ENCODE measurements at regions not wholly inside any gene's neighbourhood (a gene's known extent, or its start where the extent isn't known, plus 50 kb on each side); places are given as distances from the start of the nearest gene placed in this dataset.

GRCh38 chr16:16871196-16871595, 492.3 kb downstream of the NPIPA7 start:
- TF ChIP-seq EZH2 (IDR thresholded peaks at IDR 0.05; ENCODE audit: borderline replicate concordance, low read depth, low read length, severe bottlenecking) (no peak), CTCF (IDR thresholded peaks at IDR 0.05; ENCODE audit: borderline replicate concordance, extremely low read depth, low read length, poor library complexity, severe bottlenecking) (no peak)
- Histone ChIP-seq H3K9me3 (ENCODE audit: insufficient read depth, low read length, severe bottlenecking) (no peaks in the 10 kb centered on the region), H3K4me1 (ENCODE audit: insufficient read depth, low read length) (no peaks in the 10 kb centered on the region), H3K36me3 (ENCODE audit: insufficient read depth, low read length) (no peaks in the 10 kb centered on the region), H3K9ac (ENCODE audit: low read depth, low read length) (no peak overlapping the region), H3K4me2 (ENCODE audit: insufficient read depth, low read length) (no peak overlapping the region), H3K27me3 (ENCODE audit: insufficient read depth, low read length, poor library complexity) (peaks cover 3% of the 10 kb centered on the region), H3K27ac (ENCODE audit: low read length) (no peak overlapping the region), H4K20me1 (ENCODE audit: insufficient read depth, low read length) (no peaks in the 10 kb centered on the region), H3K79me2 (ENCODE audit: insufficient read depth, low read length) (no peaks in the 10 kb centered on the region), H2AFZ (ENCODE audit: low read depth, low read length) (no peak overlapping the region), H3K4me3 (ENCODE audit: low read depth in 1 of 2, low read length in 2 of 2) (no peak overlapping the region)
- no peak for DNase-seq
- ATAC-seq (ENCODE audit: insufficient read depth, low read depth), result no peak

- H3K4me1 ChIP-seq (ENCODE audit: insufficient read depth, low read length), result no peaks in the 10 kb centered on the region
- no peak overlapping the region for H2AFZ ChIP-seq (ENCODE audit: low read depth, low read length)
- H4K20me1 ChIP-seq (ENCODE audit: insufficient read depth, low read length), result no peaks in the 10 kb centered on the region
- H3K36me3 ChIP-seq (ENCODE audit: insufficient read depth, low read length), result no peaks in the 10 kb centered on the region
- H3K4me2 ChIP-seq (ENCODE audit: insufficient read depth, low read length), result no peak overlapping the region
- no peaks in the 10 kb centered on the region for H3K27me3 ChIP-seq (ENCODE audit: insufficient read depth, low read length, poor library complexity)
- no peak overlapping the region for H3K4me3 ChIP-seq (ENCODE audit: low read depth in 1 of 2, low read length in 2 of 2)
- TF ChIP-seq CTCF (IDR thresholded peaks at IDR 0.05; ENCODE audit: borderline replicate concordance, extremely low read depth, low read length, poor library complexity, severe bottlenecking), result no peak
- TF ChIP-seq EZH2 (IDR thresholded peaks at IDR 0.05; ENCODE audit: borderline replicate concordance, low read depth, low read length, severe bottlenecking), result no peak
- H3K79me2 ChIP-seq (ENCODE audit: insufficient read depth, low read length), result no peaks in the 10 kb centered on the region
- no peaks in the 10 kb centered on the region for H3K9me3 ChIP-seq (ENCODE audit: insufficient read depth, low read length, severe bottlenecking)
- H3K27ac ChIP-seq (ENCODE audit: low read length), result no peak overlapping the region
- no peak overlapping the region for H3K9ac ChIP-seq (ENCODE audit: low read depth, low read length)
- DNase-seq (no peak), ATAC-seq (ENCODE audit: insufficient read depth, low read depth) (no peak)
Measured at GRCh38 chr16:16877061-16877460, 498.1 kb downstream of the NPIPA7 start.

GRCh38 chr16:16879567-16880251, 500.8 kb downstream of the NPIPA7 start:
- Histone ChIP-seq H3K79me2 (ENCODE audit: insufficient read depth, low read length) (no peaks in the 10 kb centered on the region), H3K4me2 (ENCODE audit: insufficient read depth, low read length) (no peak overlapping the region), H3K4me1 (ENCODE audit: insufficient read depth, low read length) (no peaks in the 10 kb centered on the region), H2AFZ (ENCODE audit: low read depth, low read length) (no peak overlapping the region), H3K27ac (ENCODE audit: low read length) (no peak overlapping the region), H3K36me3 (ENCODE audit: insufficient read depth, low read length) (no peaks in the 10 kb centered on the region), H4K20me1 (ENCODE audit: insufficient read depth, low read length) (no peaks in the 10 kb centered on the region), H3K27me3 (ENCODE audit: insufficient read depth, low read length, poor library complexity) (no peaks in the 10 kb centered on the region), H3K4me3 (ENCODE audit: low read depth in 1 of 2, low read length in 2 of 2) (no peak overlapping the region), H3K9ac (ENCODE audit: low read depth, low read length) (no peak overlapping the region), H3K9me3 (ENCODE audit: insufficient read depth, low read length, severe bottlenecking) (no peaks in the 10 kb centered on the region)
- no peak for ATAC-seq (ENCODE audit: insufficient read depth, low read depth)
- TF ChIP-seq EZH2 (IDR thresholded peaks at IDR 0.05; ENCODE audit: borderline replicate concordance, low read depth, low read length, severe bottlenecking) (no peak), CTCF (IDR thresholded peaks at IDR 0.05; ENCODE audit: borderline replicate concordance, extremely low read depth, low read length, poor library complexity, severe bottlenecking) (no peak)
- no peak for DNase-seq

Measured in DND-41 (cell line).